ENCODE measurements at regions not wholly inside any gene's neighbourhood (a gene's known extent, or its start where the extent isn't known, plus 50 kb on each side); places are given as distances from the start of the nearest gene placed in this dataset.

DNA sequence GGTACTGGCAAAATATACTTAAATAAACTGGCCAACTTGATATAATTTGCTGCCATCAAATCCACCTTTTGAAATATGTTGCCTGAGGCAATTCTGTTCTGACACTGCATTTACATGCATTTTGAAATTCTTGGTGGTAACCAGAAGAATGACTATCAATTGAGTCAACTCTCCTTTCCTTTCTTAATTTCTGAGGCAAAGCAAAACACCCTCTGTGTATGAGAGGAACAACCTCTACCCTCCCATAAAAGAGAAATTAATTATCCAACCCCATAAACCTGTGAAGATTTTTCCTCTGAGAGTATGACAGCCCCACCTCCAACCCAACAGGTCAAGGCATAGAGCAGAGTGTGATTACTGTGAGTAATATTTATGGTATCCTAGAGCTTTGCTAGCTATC, 286.8 kb downstream of the NR2F1-AS1 start:
- TF ChIP-seq, protein P1, sequence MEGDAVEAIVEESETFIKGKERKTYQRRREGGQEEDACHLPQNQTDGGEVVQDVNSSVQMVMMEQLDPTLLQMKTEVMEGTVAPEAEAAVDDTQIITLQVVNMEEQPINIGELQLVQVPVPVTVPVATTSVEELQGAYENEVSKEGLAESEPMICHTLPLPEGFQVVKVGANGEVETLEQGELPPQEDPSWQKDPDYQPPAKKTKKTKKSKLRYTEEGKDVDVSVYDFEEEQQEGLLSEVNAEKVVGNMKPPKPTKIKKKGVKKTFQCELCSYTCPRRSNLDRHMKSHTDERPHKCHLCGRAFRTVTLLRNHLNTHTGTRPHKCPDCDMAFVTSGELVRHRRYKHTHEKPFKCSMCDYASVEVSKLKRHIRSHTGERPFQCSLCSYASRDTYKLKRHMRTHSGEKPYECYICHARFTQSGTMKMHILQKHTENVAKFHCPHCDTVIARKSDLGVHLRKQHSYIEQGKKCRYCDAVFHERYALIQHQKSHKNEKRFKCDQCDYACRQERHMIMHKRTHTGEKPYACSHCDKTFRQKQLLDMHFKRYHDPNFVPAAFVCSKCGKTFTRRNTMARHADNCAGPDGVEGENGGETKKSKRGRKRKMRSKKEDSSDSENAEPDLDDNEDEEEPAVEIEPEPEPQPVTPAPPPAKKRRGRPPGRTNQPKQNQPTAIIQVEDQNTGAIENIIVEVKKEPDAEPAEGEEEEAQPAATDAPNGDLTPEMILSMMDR (IDR thresholded peaks at IDR 0.05; ENCODE audit: low read length, missing control alignments) = no peak
- H3K4me3 ChIP-seq (replicated peaks; ENCODE audit: low read depth, low read length) = no peak overlapping the region
- DNase-seq (ENCODE audit: low read depth) = peak; percentile 31

DNA sequence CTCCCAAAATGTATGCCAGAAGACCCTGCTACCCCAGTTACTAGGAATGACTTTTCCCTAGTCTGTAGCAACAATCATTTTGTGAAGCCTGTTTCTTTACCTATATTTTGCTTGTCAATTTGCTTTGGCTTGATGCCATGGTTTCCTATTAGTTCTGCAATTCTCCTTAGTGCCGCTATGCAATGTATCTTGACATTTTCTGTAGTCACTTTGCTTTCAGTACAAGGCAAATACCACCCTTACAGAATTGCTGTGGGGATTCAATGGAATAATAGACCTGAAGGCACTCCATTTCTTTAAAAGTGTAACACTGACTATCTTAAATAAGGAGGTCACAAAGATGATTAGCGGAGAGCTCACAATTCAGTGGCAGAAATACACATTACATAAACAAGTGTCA, 291.1 kb downstream of the NR2F1-AS1 start:
- no peak for DNase-seq (ENCODE audit: low read depth)
- H3K4me3 ChIP-seq (replicated peaks; ENCODE audit: low read depth, low read length) = no peak overlapping the region
- TF ChIP-seq, protein P1 (IDR thresholded peaks at IDR 0.05; ENCODE audit: low read length, missing control alignments) = no peak

DNA sequence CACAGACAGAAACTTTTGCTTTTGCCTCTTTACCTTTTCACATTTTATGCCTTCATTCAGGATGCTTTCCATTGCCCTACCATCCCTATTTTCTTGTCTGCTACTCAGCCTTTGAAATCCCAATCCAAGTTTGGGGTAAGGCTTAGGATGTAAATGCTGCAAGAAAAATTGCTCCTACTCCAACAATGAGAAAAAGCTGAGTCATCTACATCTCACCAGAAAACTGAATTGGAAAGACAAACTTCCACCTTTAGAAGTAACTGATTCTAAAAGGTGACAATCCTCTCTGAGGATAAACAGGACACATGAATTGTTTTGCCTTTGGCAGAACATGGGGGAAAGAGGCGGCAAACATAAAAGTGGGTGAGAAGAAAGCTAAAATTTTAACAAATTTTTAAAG, 295.6 kb downstream of the NR2F1-AS1 start:
- no peak overlapping the region for H3K4me3 ChIP-seq (replicated peaks; ENCODE audit: low read depth, low read length)
- peak; percentile 33 for DNase-seq (ENCODE audit: low read depth)

DNA sequence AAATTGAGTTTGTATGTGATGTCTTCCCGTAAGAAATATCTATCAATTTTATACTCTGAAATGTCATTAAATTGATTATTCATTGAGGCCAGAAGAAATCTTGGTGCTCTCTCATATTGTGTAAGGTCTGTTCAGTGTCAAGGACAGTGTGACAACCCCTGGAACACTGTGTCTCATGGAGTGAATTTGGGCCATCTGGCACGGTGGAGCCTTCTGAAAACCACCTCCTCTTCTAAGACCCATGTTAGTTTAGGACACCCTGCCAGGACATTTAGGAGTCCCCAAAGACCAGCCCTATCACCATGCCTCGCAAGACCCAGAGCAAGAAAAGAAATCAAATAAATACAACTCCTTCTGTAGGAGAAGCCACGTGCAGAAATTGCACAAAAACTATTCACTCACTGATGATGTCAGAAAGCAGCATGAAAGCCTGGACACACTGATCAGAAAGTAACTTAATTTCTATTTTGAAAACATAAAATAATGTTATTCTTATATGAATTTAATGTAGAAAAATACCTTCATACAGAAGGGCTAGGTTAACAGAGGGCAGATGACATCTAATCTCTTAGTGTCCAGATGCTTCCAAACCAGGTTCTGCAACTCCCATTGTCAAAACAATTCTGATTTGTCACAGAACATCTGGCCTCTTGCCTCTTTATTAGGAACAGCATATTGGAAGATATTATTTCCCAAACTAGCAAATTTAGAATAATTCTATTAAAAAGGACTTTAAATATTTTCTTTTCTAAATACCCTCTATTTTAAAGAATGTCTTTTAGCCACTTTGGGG, 298.8 kb downstream of the NR2F1-AS1 start:
- TF ChIP-seq, protein P1 (IDR thresholded peaks at IDR 0.05; ENCODE audit: low read length, missing control alignments) = no peak
- H3K4me3 ChIP-seq (replicated peaks; ENCODE audit: low read depth, low read length) = no peak overlapping the region
- DNase-seq (ENCODE audit: low read depth) = no peak

More for the DNA sequence above, 295.6 kb downstream of the NR2F1-AS1 start:
- TF ChIP-seq, protein P1 (IDR thresholded peaks at IDR 0.05; ENCODE audit: low read length, missing control alignments) = no peak

DNA sequence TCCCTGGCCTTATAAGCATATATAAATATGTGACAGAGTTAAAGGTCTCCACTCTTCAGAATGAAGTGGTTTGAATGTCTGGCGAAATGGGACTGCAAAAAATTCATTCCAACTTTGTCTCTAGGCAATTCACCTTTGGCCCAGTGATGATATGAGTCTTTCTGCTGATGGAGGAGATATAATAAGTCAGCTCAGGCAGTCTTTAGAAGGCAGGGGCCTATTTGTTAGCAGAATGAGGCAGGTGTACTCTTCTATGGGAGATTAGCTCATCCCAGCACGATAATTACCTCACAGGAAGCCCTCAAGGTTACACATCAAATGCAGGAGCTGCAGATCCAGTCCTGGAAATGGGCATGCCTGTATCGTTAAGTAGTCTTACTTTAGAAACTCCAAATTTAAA, 300.5 kb downstream of the NR2F1-AS1 start:
- TF ChIP-seq, protein P1 (IDR thresholded peaks at IDR 0.05; ENCODE audit: low read length, missing control alignments) = no peak
- H3K4me3 ChIP-seq (replicated peaks; ENCODE audit: low read depth, low read length) = no peak overlapping the region
- no peak for DNase-seq (ENCODE audit: low read depth)

DNA sequence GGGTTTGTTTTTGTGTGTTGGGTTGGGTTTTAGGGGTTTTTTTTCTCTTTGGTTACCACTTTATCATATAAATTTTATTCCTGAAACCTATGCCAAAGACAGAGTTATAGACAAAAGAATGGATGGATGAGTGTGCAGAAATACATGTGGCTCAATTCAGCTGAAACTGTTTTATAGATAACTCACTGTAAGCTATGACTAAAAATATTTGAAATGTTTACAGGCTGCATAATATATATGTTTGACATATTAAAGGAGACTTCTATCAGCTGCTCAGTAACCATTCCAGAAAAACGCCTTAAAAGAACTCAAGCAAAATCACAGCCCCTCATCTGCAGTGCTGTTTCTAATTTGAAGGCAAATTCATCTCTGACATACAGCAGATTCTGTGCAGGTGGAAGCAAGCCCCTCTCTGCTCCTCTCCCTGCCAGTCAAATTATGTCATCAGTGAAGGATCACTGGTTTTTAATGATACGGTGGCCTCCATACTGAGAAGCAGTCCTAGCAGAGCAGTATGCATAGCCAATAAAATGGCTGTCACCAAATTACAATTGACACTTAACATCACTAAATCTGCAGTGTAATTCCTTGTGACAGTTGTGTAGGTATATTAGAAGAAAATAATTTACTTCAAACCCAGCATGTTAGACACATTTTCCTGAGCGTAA, 301.6 kb downstream of the NR2F1-AS1 start:
- H3K4me3 ChIP-seq (replicated peaks; ENCODE audit: low read depth, low read length) = no peak overlapping the region
- TF ChIP-seq, protein P1 (IDR thresholded peaks at IDR 0.05; ENCODE audit: low read length, missing control alignments) = no peak
- DNase-seq (ENCODE audit: low read depth) = no peak
